T-cell (primary cell): ENCODE measurements at regions not wholly inside any gene's neighbourhood (a gene's known extent, or its start where the extent isn't known, plus 50 kb on each side); places are given as distances from the start of the nearest gene placed in this dataset.

Experiments
- ATAC-seq, 4 experiments: fragments of 200-7000 bp in 3 of 4; fragments of 150-1000 bp in 1 of 4; cut with Tn5 transposase; replicated peaks in 1 of 4; 1 replicate in 3 of 4; 2 replicates in 1 of 4; pipeline ENCODE4 v1.10.0; 2021; ENCODE audit warnings: moderate library complexity in 3 of 4, mild to moderate bottlenecking in 2 of 4, moderate number of reproducible peaks in 1 of 4
- CTCF ChIA-PET, 2 donors: fragments of 300-600 bp; sonication (Branson Sonifier 250); formaldehyde crosslinking; loops; one replicate each; lab custom pipeline; 2022; ENCODE audit warnings: antibody characterized with exemption in 2 of 2; lab: Charles Lee
- POLR2A ChIA-PET, 2 donors: fragments of 300-600 bp; sonication (Branson Sonifier 250); formaldehyde crosslinking; loops; one replicate each; lab custom pipeline; 2022; ENCODE audit warnings: antibody characterized with exemption in 2 of 2; lab: Charles Lee
- DNase-seq, 35 experiments: peaks; one replicate each; pipeline versions ENCODE4 v3.0.0 to v3.0.0-alpha.2; 2013 to 2023
- H3K27ac ChIP-seq: one replicate; pipeline ENCODE4 v1.5.1; 2013; ENCODE audit warnings: low read length
- H3K27me3 ChIP-seq, 2 experiments: replicated peaks in 1 of 2; 1 replicate in 1 of 2; 2 replicates in 1 of 2; pipeline versions ENCODE4 v1.6.1 to v1.7.0; 2013; ENCODE audit warnings: low read length in 1 of 2, mixed read lengths in 1 of 2; ENCODE audit not compliant: control insufficient read depth in 2 of 2, insufficient read depth in 2 of 2; ENCODE audit errors: extremely low read depth in 1 of 2
- H3K36me3 ChIP-seq, 2 donors: 1 replicate in 1 of 2; 2 replicates in 1 of 2; pipeline versions ENCODE4 v1.6.1 to v1.7.0; 2013; ENCODE audit warnings: low read length in 1 of 2; ENCODE audit not compliant: control insufficient read depth in 2 of 2, insufficient read depth in 1 of 2; ENCODE audit errors: extremely low read depth in 1 of 2
- H3K4me1 ChIP-seq, 2 experiments: 1 replicate in 1 of 2; 2 replicates in 1 of 2; pipeline versions ENCODE4 v1.6.1 to v1.7.0; 2013; ENCODE audit warnings: low read length in 2 of 2, mixed read lengths in 1 of 2; ENCODE audit not compliant: insufficient read depth in 2 of 2, control insufficient read depth in 1 of 2; ENCODE audit errors: extremely low read depth in 1 of 2
- H3K4me3 ChIP-seq, 2 donors: 1 replicate in 1 of 2; 2 replicates in 1 of 2; pipeline versions ENCODE4 v1.5.1 to v1.7.0; 2013; ENCODE audit warnings: mild to moderate bottlenecking in 2 of 2, low read length in 1 of 2, moderate library complexity in 1 of 2; ENCODE audit not compliant: control insufficient read depth in 1 of 2; ENCODE audit errors: extremely low read depth in 1 of 2
- H3K9me3 ChIP-seq: 2 replicates; pipeline ENCODE4 v1.7.0; 2013
- H3K27ac Mint-ChIP-seq, 2 donors: one replicate each; pipeline ENCODE4 v1.8.0; 2020 to 2021; ENCODE audit warnings: mild to moderate bottlenecking in 2 of 2, mixed read lengths in 2 of 2
- H3K27me3 Mint-ChIP-seq, 2 donors: one replicate each; pipeline ENCODE4 v1.8.0; 2021 to 2022; ENCODE audit warnings: mixed read lengths in 2 of 2
- H3K36me3 Mint-ChIP-seq: one replicate; pipeline ENCODE4 v1.8.0; 2021; ENCODE audit warnings: mixed read lengths
- H3K4me1 Mint-ChIP-seq, 3 donors: one replicate each; pipeline ENCODE4 v1.8.0; 2020 to 2022; ENCODE audit warnings: mixed read lengths in 3 of 3, mild to moderate bottlenecking in 1 of 3
- H3K4me3 Mint-ChIP-seq, 3 donors: one replicate each; pipeline ENCODE4 v1.8.0; 2020 to 2022; ENCODE audit warnings: mild to moderate bottlenecking in 3 of 3, mixed read lengths in 3 of 3, moderate library complexity in 3 of 3
- H3K9me3 Mint-ChIP-seq, 3 donors: one replicate each; pipeline ENCODE4 v1.8.0; 2020 to 2022; ENCODE audit warnings: mixed read lengths in 3 of 3
- WGBS: methylation state at CpG from one replicate; pipeline ENCODE4 v1.1.5; 2013; ENCODE audit warnings: missing lambda C conversion rate; ENCODE audit not compliant: insufficient coverage; 5-methylcytosine and 5-hydroxymethylcytosine counted together

DNA sequence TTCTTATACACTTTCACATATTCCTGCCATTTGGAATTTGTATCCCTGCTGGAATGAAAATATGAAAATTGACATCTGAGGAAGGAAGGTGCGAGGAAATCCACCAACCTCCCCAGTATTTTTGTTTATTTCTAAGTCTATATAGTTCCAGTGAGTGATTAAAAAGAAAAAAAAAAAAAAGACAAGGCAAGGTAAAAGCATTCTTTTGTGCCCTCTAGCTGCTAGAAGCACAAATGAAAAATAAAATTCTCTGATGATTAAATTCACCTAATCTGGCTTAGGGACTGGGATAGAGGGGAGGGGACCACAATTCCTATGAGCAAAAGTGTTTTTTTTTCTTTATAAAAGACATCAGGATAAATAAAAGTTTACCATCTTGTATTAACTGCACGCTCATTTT lies 370.9 kb downstream of the NR2F2 start:
- H3K27ac Mint-ChIP-seq, result no peak overlapping the region
- H3K27ac ChIP-seq, result no peak overlapping the region
- ChIA-PET CTCF (no interaction called here), POLR2A (no interaction called here)
- no peak overlapping the region for H3K4me3 Mint-ChIP-seq
- DNase-seq (no peak), ATAC-seq (no peak)
- H3K4me1 ChIP-seq, result no peaks in the 10 kb centered on the region
- peaks cover 0 to 4% of the 10 kb centered on the region in 2 donors for H3K27me3 Mint-ChIP-seq
- H3K9me3 Mint-ChIP-seq, result peaks cover 0 to 2% (median 0%) of the 10 kb centered on the region in 3 donors
- WGBS, result no CpG with 5 or more reads among the region's 2 CpGs
- no peaks in the 10 kb centered on the region for H3K36me3 Mint-ChIP-seq
- no peaks in the 10 kb centered on the region for H3K27me3 ChIP-seq
- no peaks in the 10 kb centered on the region for H3K4me1 Mint-ChIP-seq
- H3K36me3 ChIP-seq, result no peaks in the 10 kb centered on the region
- H3K9me3 ChIP-seq, result no peaks in the 10 kb centered on the region
- no peak overlapping the region for H3K4me3 ChIP-seq

DNA sequence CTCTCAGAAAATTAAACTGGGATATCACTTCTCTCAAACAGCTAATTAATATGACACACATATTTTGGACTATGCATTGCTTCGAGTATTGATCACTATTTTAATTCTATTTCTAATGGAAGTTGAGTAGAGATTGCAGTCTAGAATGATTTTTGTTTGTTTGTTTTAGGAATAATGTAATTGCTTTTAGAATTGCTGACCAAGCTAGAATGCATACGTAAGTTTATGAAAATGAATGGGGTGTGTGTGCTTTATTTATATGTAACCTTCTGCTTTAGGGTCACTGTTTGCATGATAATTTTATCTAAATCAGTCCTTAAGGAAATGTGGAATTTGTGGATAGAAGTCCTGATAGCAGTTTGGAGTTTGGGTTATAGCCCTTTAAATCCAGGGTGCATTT lies 371.4 kb downstream of the NR2F2 start:
- H3K9me3 Mint-ChIP-seq, result peaks cover 0 to 2% (median 2%) of the 10 kb centered on the region in 3 donors
- peaks cover 0 to 4% of the 10 kb centered on the region in 2 donors for H3K27me3 Mint-ChIP-seq
- DNase-seq (no peak), ATAC-seq (no peak)
- H3K36me3 Mint-ChIP-seq, result no peaks in the 10 kb centered on the region
- H3K9me3 ChIP-seq, result no peaks in the 10 kb centered on the region
- POLR2A ChIA-PET, result no interaction called here
- no peaks in the 10 kb centered on the region for H3K36me3 ChIP-seq
- no peaks in the 10 kb centered on the region for H3K4me1 Mint-ChIP-seq
- H3K4me1 ChIP-seq, result no peaks in the 10 kb centered on the region
- H3K27ac Mint-ChIP-seq, result no peak overlapping the region
- no peak overlapping the region for H3K4me3 ChIP-seq
- H3K4me3 Mint-ChIP-seq, result no peak overlapping the region
- WGBS, result 67% methylated on average over 1 of the region's 2 CpGs
- CTCF ChIA-PET, result no interaction called here
- H3K27ac ChIP-seq, result no peak overlapping the region
- no peaks in the 10 kb centered on the region for H3K27me3 ChIP-seq

DNA sequence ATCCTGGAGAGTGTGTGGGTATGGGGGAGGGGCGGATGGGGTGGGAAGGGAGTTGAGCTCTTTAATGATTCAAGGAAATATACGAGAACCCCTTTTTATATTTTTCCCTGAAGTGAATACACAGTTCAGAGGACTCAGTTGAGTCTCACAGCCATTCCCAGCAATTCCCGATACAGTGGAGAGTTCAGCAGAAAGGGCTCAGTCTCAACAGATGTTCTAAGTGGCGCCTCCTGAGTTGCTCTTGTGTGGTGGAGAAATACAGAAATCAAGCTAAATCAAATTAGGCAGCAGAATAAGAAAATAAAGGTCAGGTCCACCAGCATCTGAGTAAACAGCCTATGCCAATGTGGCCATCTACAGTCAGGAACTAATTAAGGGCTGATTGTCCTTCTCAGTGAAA lies 372.1 kb downstream of the NR2F2 start:
- Histone ChIP-seq H3K9me3 (no peaks in the 10 kb centered on the region), H3K4me1 (no peaks in the 10 kb centered on the region), H3K4me3 (no peak overlapping the region), H3K27ac (no peak overlapping the region), H3K27me3 (no peaks in the 10 kb centered on the region), H3K36me3 (no peaks in the 10 kb centered on the region)
- CTCF ChIA-PET, result no interaction called here
- DNase-seq (no peak), ATAC-seq (no peak)
- H3K36me3 Mint-ChIP-seq, result no peaks in the 10 kb centered on the region
- H3K4me3 Mint-ChIP-seq, result no peak overlapping the region
- no CpG with 5 or more reads among the region's 4 CpGs for WGBS
- peaks cover 0 to 4% of the 10 kb centered on the region in 2 donors for H3K27me3 Mint-ChIP-seq
- peaks cover 0 to 3% (median 2%) of the 10 kb centered on the region in 3 donors for H3K9me3 Mint-ChIP-seq
- no peak overlapping the region for H3K27ac Mint-ChIP-seq
- POLR2A ChIA-PET, result no interaction called here
- H3K4me1 Mint-ChIP-seq, result no peaks in the 10 kb centered on the region

- H3K27me3 ChIP-seq, result no peaks in the 10 kb centered on the region
- no peaks in the 10 kb centered on the region for H3K36me3 ChIP-seq
- H3K4me3 Mint-ChIP-seq, result no peak overlapping the region
- H3K9me3 ChIP-seq, result no peaks in the 10 kb centered on the region
- peaks cover 0 to 4% of the 10 kb centered on the region in 2 donors for H3K27me3 Mint-ChIP-seq
- H3K27ac Mint-ChIP-seq, result no peak overlapping the region
- H3K27ac ChIP-seq, result no peak overlapping the region
- no peaks in the 10 kb centered on the region for H3K4me1 ChIP-seq
- DNase-seq (no peak), ATAC-seq (no peak)
- H3K9me3 Mint-ChIP-seq, result peaks cover 0 to 3% (median 2%) of the 10 kb centered on the region in 3 donors
- POLR2A ChIA-PET, result no interaction called here
- no peaks in the 10 kb centered on the region for H3K4me1 Mint-ChIP-seq
- H3K36me3 Mint-ChIP-seq, result no peaks in the 10 kb centered on the region
- H3K4me3 ChIP-seq, result no peak overlapping the region
- CTCF ChIA-PET, result no interaction called here
- WGBS, result 38% methylated on average over 3 of the region's 3 CpGs
Observed at GRCh38 chr15:96703091-96703490, 372.6 kb downstream of the NR2F2 start.

GRCh38 chr15:96703794-96704550 lies 373.5 kb downstream of the NR2F2 start:
- Mint-ChIP-seq H3K4me3 (no peak overlapping the region), H3K9me3 (peaks cover 0 to 3% (median 2%) of the 10 kb centered on the region in 3 donors), H3K27ac (no peak overlapping the region), H3K27me3 (peaks cover 0 to 4% of the 10 kb centered on the region in 2 donors), H3K4me1 (no peaks in the 10 kb centered on the region), H3K36me3 (no peaks in the 10 kb centered on the region)
- Histone ChIP-seq H3K27me3 (no peaks in the 10 kb centered on the region), H3K9me3 (no peaks in the 10 kb centered on the region), H3K27ac (no peak overlapping the region), H3K4me1 (no peaks in the 10 kb centered on the region), H3K36me3 (no peaks in the 10 kb centered on the region), H3K4me3 (no peak overlapping the region)
- DNase-seq (no peak), ATAC-seq (no peak)
- 50% methylated on average over 1 of the region's 5 CpGs for WGBS
- ChIA-PET CTCF (no interaction called here), POLR2A (interaction anchor here in 1 of 2 donors (0.7 kb wide), 1 partner anchor 1503 kb away, joined by 3 read pairs; no protein-coding TSS in a partner anchor)

DNA sequence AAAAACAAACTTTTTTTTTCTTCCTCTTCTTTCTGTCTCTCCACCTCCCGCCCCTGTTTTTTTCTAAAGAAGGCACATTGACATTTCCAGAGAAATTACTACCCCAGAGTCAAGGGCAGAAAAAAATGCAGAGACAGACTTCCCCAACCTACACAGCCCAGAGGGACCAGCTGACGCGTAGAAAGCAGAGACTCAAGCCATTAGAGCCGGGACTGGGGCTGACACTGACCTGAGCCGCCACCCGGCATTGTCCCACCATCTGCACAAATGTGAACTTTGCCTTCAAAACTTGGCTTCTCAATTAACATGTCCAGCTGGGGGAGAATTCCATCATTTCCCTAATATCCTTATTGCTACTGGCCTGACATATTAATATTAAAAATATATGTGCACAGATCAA lies 385.6 kb downstream of the NR2F2 start:
- Mint-ChIP-seq H3K36me3 (no peaks in the 10 kb centered on the region), H3K27ac (no peak overlapping the region), H3K4me3 (no peak overlapping the region), H3K27me3 (peaks cover 0 to 4% of the 10 kb centered on the region in 2 donors), H3K9me3 (no peaks in the 10 kb centered on the region), H3K4me1 (no peaks in the 10 kb centered on the region)
- Histone ChIP-seq H3K27me3 (no peaks in the 10 kb centered on the region), H3K4me1 (no peaks in the 10 kb centered on the region), H3K9me3 (no peaks in the 10 kb centered on the region), H3K27ac (no peak overlapping the region), H3K4me3 (no peak overlapping the region), H3K36me3 (no peaks in the 10 kb centered on the region)
- CTCF ChIA-PET, result no interaction called here
- POLR2A ChIA-PET, result no interaction called here
- WGBS, result 0% methylated on average over 1 of the region's 6 CpGs
- no peak for DNase-seq
- no peak for ATAC-seq
